A673 (cell line): ENCODE measurements at regions not wholly inside any gene's neighbourhood (a gene's known extent, or its start where the extent isn't known, plus 50 kb on each side); places are given as distances from the start of the nearest gene placed in this dataset.

Experiments
- BruUV-seq: library from RNA; stranded (reverse); fragments of 400-500 nt; replicated peaks from 2 replicates; lab custom pipeline; 2021; lab: Mats Ljungman, UMichigan
- CTCF ChIA-PET: fragments of 300-600 bp; sonication (Branson Sonifier 250); formaldehyde crosslinking; loops from one replicate; lab custom pipeline; 2022; ENCODE audit warnings: antibody characterized with exemption; lab: Charles Lee
- POLR2A ChIA-PET: fragments of 300-600 bp; sonication (Branson Sonifier 250); formaldehyde crosslinking; loops from one replicate; lab custom pipeline; 2022; ENCODE audit warnings: antibody characterized with exemption; ENCODE audit not compliant: low non-redundant PET; lab: Charles Lee
- DNase-seq: peaks from one replicate; pipeline ENCODE4 v3.0.0-alpha.2; 2015; ENCODE audit warnings: low spot score
- H3K27ac ChIP-seq: fragments of 200-600 bp; sonication (generic); 2 replicates; pipeline ENCODE4 v1.5.1; 2016; ENCODE audit warnings: mixed run types, low read depth, mild to moderate bottlenecking, mixed read lengths, antibody characterized with exemption, low read length; ENCODE audit not compliant: poor library complexity, severe bottlenecking
- H3K27me3 ChIP-seq: fragments of 200-600 bp; sonication (generic); replicated peaks from 2 replicates; pipeline ENCODE4 v1.6.1; 2017; ENCODE audit warnings: mixed run types, low read depth, mild to moderate bottlenecking, mixed read lengths, antibody characterized with exemption, low read length; ENCODE audit not compliant: insufficient read depth, poor library complexity
- H3K36me3 ChIP-seq: fragments of 200-600 bp; sonication (generic); 2 replicates; pipeline ENCODE4 v1.6.1; 2016; ENCODE audit warnings: mixed run types, mild to moderate bottlenecking, mixed read lengths, antibody characterized with exemption, low read length; ENCODE audit not compliant: insufficient read depth, poor library complexity, severe bottlenecking
- H3K4me1 ChIP-seq: fragments of 200-600 bp; sonication (generic); 2 replicates; pipeline ENCODE4 v1.6.1; 2017; ENCODE audit warnings: mixed run types, mild to moderate bottlenecking, mixed read lengths, antibody characterized with exemption, low read length; ENCODE audit not compliant: insufficient read depth, poor library complexity, severe bottlenecking
- H3K4me3 ChIP-seq: fragments of 200-600 bp; sonication (generic); 2 replicates; pipeline ENCODE4 v1.5.1; 2016; ENCODE audit warnings: low read depth, mixed run types, mild to moderate bottlenecking, mixed read lengths, low read length; ENCODE audit not compliant: poor library complexity, severe bottlenecking
- H3K9me3 ChIP-seq: fragments of 200-600 bp; sonication (generic); 2 replicates; pipeline ENCODE4 v1.6.1; 2016; ENCODE audit warnings: mixed run types, low read depth, mild to moderate bottlenecking, mixed read lengths, antibody characterized with exemption, low read length; ENCODE audit not compliant: poor library complexity, severe bottlenecking
- CTCF ChIP-seq: fragments of 300-800, 200-600 bp; sonication (generic); conservative IDR thresholded peaks from 2 replicates; pipeline ENCODE4 v1.5.1; 2017; ENCODE audit warnings: low read depth, mild to moderate bottlenecking, antibody characterized with exemption, low read length, moderate library complexity, mixed read lengths
- EZH2 ChIP-seq: fragments of 200-600 bp; sonication (generic); IDR thresholded peaks from 2 replicates; pipeline ENCODE4 v1.6.1; 2017; ENCODE audit warnings: borderline replicate concordance, low read depth, mild to moderate bottlenecking, mixed read lengths, antibody characterized with exemption, low read length; ENCODE audit not compliant: poor library complexity, severe bottlenecking
- intact Hi-C: fragments of 100-400 bp; cut with micrococcal nuclease; formaldehyde crosslinking; loops from one replicate; pipeline ENCODE4 v1.10.0; 2022; ENCODE audit not compliant: unreplicated experiment

DNA sequence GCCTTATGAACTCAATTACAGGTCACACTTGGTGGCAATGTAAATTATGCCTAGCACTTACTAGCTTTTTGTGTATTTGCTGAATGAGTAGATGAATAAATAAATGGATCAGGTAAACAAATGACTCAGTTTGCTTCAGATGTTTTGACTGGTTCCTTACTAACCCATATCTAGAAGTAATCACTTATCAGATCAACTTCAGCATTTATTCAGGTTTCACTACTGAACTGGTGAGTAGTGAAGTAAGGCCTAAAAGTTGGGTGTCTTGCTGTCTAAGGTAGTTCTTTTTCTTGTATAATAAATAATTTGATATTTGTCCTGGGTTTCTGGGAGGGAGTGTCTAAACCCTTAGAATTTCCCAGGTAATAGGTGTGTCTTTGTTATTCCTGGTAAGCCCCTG, 205.0 kb downstream of the UXS1 start:
- no peak for DNase-seq
- ChIA-PET POLR2A (no interaction called here), CTCF (no interaction called here)
- Histone ChIP-seq H3K4me1 (no peaks in the 10 kb centered on the region), H3K9me3 (no peaks in the 10 kb centered on the region), H3K27ac (no peak overlapping the region), H3K36me3 (no peaks in the 10 kb centered on the region), H3K4me3 (no peak overlapping the region), H3K27me3 (no peaks in the 10 kb centered on the region)
- TF ChIP-seq EZH2 (no peak), CTCF (no peak)
- no TSS peak for BruUV-seq
- intact Hi-C loops = no loop called here

DNA sequence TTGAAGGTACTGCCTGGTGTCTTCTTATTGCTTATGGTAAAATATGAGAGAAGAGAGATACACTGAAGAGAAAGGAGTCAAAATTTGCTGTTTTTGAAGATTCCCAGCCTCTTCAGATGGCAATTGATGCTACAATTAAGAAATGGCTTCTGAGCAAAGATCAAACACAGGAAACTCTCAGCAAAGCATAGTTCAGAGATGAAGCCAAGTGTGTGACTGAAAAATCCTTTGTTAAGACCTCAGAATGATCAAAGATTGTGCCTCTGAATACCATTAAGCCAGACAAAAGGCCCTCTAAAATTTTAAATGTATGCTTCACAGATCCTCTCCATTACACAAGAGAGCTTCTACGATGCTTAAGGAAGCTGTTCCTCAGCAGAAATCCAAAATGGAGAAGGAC, 216.3 kb downstream of the UXS1 start:
- Histone ChIP-seq H3K9me3 (no peaks in the 10 kb centered on the region), H3K27ac (no peak overlapping the region), H3K4me3 (no peak overlapping the region), H3K36me3 (no peaks in the 10 kb centered on the region), H3K4me1 (no peaks in the 10 kb centered on the region), H3K27me3 (no peaks in the 10 kb centered on the region)
- ChIA-PET POLR2A (no interaction called here), CTCF (no interaction called here)
- intact Hi-C loops = no loop called here
- no peak for DNase-seq
- TF ChIP-seq EZH2 (no peak), CTCF (no peak)
- BruUV-seq = no TSS peak

DNA sequence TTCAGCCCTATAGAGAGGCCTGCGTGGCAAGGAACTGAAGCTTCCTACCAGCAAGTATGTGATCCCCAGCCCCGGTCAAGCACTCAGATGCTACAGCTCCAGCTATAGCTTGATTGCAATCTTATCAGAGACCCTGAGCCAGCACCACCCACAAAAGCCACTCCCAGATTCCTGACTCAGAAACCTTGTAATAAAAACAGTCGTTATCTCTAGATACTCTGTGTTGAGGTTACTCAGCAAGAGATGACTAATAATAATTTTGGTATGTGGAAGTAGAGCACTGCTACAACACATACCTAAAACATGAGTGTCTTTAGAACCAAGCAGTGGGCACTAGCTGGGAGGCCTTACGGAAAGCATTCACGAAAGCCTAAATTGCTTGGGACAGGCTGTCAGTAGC, 216.9 kb downstream of the UXS1 start:
- TF ChIP-seq CTCF (no peak), EZH2 (no peak)
- H3K27ac ChIP-seq = no peak overlapping the region
- H3K27me3 ChIP-seq = no peaks in the 10 kb centered on the region
- H3K4me3 ChIP-seq = no peak overlapping the region
- no TSS peak for BruUV-seq
- H3K9me3 ChIP-seq = no peaks in the 10 kb centered on the region
- intact Hi-C loops = no loop called here
- H3K4me1 ChIP-seq = no peaks in the 10 kb centered on the region
- ChIA-PET CTCF (no interaction called here), POLR2A (no interaction called here)
- H3K36me3 ChIP-seq = no peaks in the 10 kb centered on the region
- DNase-seq = no peak
